HCT116 (cell line): ENCODE measurements at regions not wholly inside any gene's neighbourhood (a gene's known extent, or its start where the extent isn't known, plus 50 kb on each side); places are given as distances from the start of the nearest gene placed in this dataset.

ENCODE experiments used
- ATAC-seq: fragments of 200-7000 bp; cut with Tn5 transposase; 2 replicates; pipeline ENCODE4 v1.9.1; 2020; ENCODE audit warnings: mild to moderate bottlenecking, moderate library complexity
- BruUV-seq: library from RNA; stranded (reverse); fragments of 400-500 nt; replicated peaks from 2 replicates; lab custom pipeline; 2021; lab: Mats Ljungman, UMichigan
- CTCF ChIA-PET: fragments of 300-600 bp; sonication (Branson Sonifier 250); formaldehyde crosslinking; loops from one replicate; lab custom pipeline; 2021; ENCODE audit warnings: antibody characterized with exemption; lab: Charles Lee
- POLR2A ChIA-PET: fragments of 300-600, 350-600 bp; sonication (Branson Sonifier 250); formaldehyde crosslinking; loops from one replicate; lab custom pipeline; 2021; ENCODE audit warnings: antibody characterized with exemption; lab: Charles Lee
- RAD21 ChIA-PET, 2 experiments: fragments of 300-600 bp; sonication (Branson Sonifier 250); formaldehyde crosslinking; loops; one replicate each; lab custom pipeline; 2023; ENCODE audit warnings: low total read pairs in 2 of 2; ENCODE audit not compliant: uncharacterized antibody in 2 of 2, unreplicated experiment in 2 of 2, low non-redundant PET in 1 of 2; lab: Charles Lee
- DNase-seq: peaks from one replicate; pipeline ENCODE4 v3.0.0-alpha.2; 2010; ENCODE audit warnings: low read depth, low spot score
- H2AFZ ChIP-seq: fragments of 200-600 bp; shearing (Covaris generic), sonication (generic); 2 replicates; pipeline ENCODE4 v1.6.1; 2017; ENCODE audit warnings: low read depth, mixed run types, mixed read lengths, antibody characterized with exemption, low read length; ENCODE audit not compliant: poor library complexity, severe bottlenecking
- H3K27ac ChIP-seq: 2 replicates; pipeline ENCODE4 v1.5.1; 2012; ENCODE audit warnings: low read depth, low read length
- H3K27me3 ChIP-seq: fragments of 200-600 bp; sonication (generic); 2 replicates; pipeline ENCODE4 v1.6.1; 2016; ENCODE audit warnings: mixed run types, low read length, mixed read lengths; ENCODE audit not compliant: insufficient read depth
- H3K36me3 ChIP-seq, 2 experiments: fragments of 200-500 bp in 1 of 2; fragments of 200-600 bp in 1 of 2; sonication (Bioruptor generic) in 1 of 2; sonication (generic) in 1 of 2; 2 replicates each; pipeline versions ENCODE4 v1.5.1 to v1.6.1; 2014 to 2016; ENCODE audit warnings: low read length in 2 of 2, inconsistent platforms in 1 of 2, mixed read lengths in 1 of 2, mixed run types in 1 of 2; ENCODE audit not compliant: insufficient read depth in 2 of 2, control insufficient read depth in 1 of 2
- H3K4me1 ChIP-seq, 2 experiments: fragments of 200-600 bp in 1 of 2; sonication (generic) in 1 of 2; 2 replicates each; pipeline versions ENCODE4 v1.5.1 to v1.6.1; 2012 to 2017; ENCODE audit warnings: low read length in 2 of 2, inconsistent platforms in 1 of 2, mild to moderate bottlenecking in 1 of 2, mixed read lengths in 1 of 2, mixed run types in 1 of 2, moderate library complexity in 1 of 2; ENCODE audit not compliant: insufficient read depth in 2 of 2, control insufficient read depth in 1 of 2
- H3K4me2 ChIP-seq: fragments of 200-600 bp; sonication (generic); 2 replicates; pipeline ENCODE4 v1.6.1; 2017; ENCODE audit warnings: mixed run types, low read length, mixed read lengths
- H3K4me3 ChIP-seq, 2 experiments: fragments of 200-600 bp in 1 of 2; sonication (generic) in 1 of 2; replicated peaks in 1 of 2; 2 replicates each; pipeline ENCODE4 v1.5.1; 2011 to 2016; ENCODE audit warnings: low read length in 2 of 2, control low read depth in 1 of 2, low read depth in 1 of 2, mild to moderate bottlenecking in 1 of 2, mixed read lengths in 1 of 2, mixed run types in 1 of 2
- H3K79me2 ChIP-seq: fragments of 200-600 bp; sonication (generic); 2 replicates; pipeline ENCODE4 v1.6.1; 2017; ENCODE audit warnings: mild to moderate bottlenecking, mixed run types, low read length, moderate library complexity, mixed read lengths; ENCODE audit not compliant: insufficient read depth
- H3K9ac ChIP-seq: fragments of 200-600 bp; sonication (generic); 2 replicates; pipeline ENCODE4 v1.6.1; 2016; ENCODE audit warnings: low read length, mixed read lengths
- H3K9me2 ChIP-seq: fragments of 200-600 bp; sonication (generic), shearing (Covaris generic); 2 replicates; pipeline ENCODE4 v1.6.1; 2017; ENCODE audit warnings: mixed run types, mild to moderate bottlenecking, moderate library complexity; ENCODE audit not compliant: insufficient read depth
- H3K9me3 ChIP-seq, 2 experiments: fragments of 200-500 bp in 1 of 2; fragments of 200-600 bp in 1 of 2; sonication (Bioruptor generic) in 1 of 2; sonication (generic) in 1 of 2; 2 replicates each; pipeline ENCODE4 v1.6.1; 2014 to 2017; ENCODE audit warnings: low read length in 2 of 2, mixed read lengths in 2 of 2, inconsistent platforms in 1 of 2, low read depth in 1 of 2, mild to moderate bottlenecking in 1 of 2, mixed run types in 1 of 2, moderate library complexity in 1 of 2; ENCODE audit not compliant: control insufficient read depth in 1 of 2, insufficient read depth in 1 of 2
- H4K20me1 ChIP-seq: fragments of 200-600 bp; sonication (generic), shearing (Covaris generic); 2 replicates; pipeline ENCODE4 v1.6.1; 2017; ENCODE audit warnings: mixed run types, mild to moderate bottlenecking, moderate library complexity; ENCODE audit not compliant: insufficient read depth
- ATF3 ChIP-seq: IDR thresholded peaks from 2 replicates; pipeline ENCODE4 v1.6.1; 2012
- CBX3 ChIP-seq: IDR thresholded peaks from 2 replicates; pipeline ENCODE4 v1.6.1; 2012; ENCODE audit warnings: low read depth
- CTCF ChIP-seq, 3 experiments: fragments of 200-600 bp in 1 of 3; sonication (generic) in 1 of 3; IDR thresholded peaks in 2 of 3; conservative IDR thresholded peaks in 1 of 3; 2 replicates each; pipeline ENCODE4 v1.5.1; 2012 to 2017; ENCODE audit warnings: low read depth in 2 of 3, low read length in 2 of 3, antibody characterized with exemption in 1 of 3, borderline replicate concordance in 1 of 3, control low read depth in 1 of 3, mild to moderate bottlenecking in 1 of 3, mixed read lengths in 1 of 3, mixed run types in 1 of 3, moderate library complexity in 1 of 3; ENCODE audit not compliant: insufficient read depth in 1 of 3
- EGR1 ChIP-seq: IDR thresholded peaks from 2 replicates; pipeline ENCODE4 v1.6.1; 2012; ENCODE audit warnings: low read depth
- ELF1 ChIP-seq: IDR thresholded peaks from 2 replicates; pipeline ENCODE4 v1.6.1; 2012; ENCODE audit warnings: low read depth, borderline replicate concordance
- POLR2AphosphoS5 ChIP-seq: IDR thresholded peaks from 2 replicates; pipeline ENCODE4 v1.6.1; 2011; ENCODE audit warnings: mild to moderate bottlenecking, low read depth, low read length, moderate library complexity
- RAD21 ChIP-seq: IDR thresholded peaks from 2 replicates; pipeline ENCODE4 v1.6.1; 2012; ENCODE audit warnings: low read depth, mild to moderate bottlenecking
- SIN3A ChIP-seq: IDR thresholded peaks from 2 replicates; pipeline ENCODE4 v1.6.1; 2012; ENCODE audit warnings: low read depth
- SP1 ChIP-seq: IDR thresholded peaks from 2 replicates; pipeline ENCODE4 v1.6.1; 2012; ENCODE audit warnings: low read depth
- TCF7L2 ChIP-seq: IDR thresholded peaks from 2 replicates; pipeline ENCODE4 v1.7.0; 2011; ENCODE audit warnings: borderline replicate concordance, inconsistent platforms; ENCODE audit not compliant: insufficient read depth, insufficient read length; ENCODE audit errors: extremely low read depth
- YY1 ChIP-seq: IDR thresholded peaks from 2 replicates; pipeline ENCODE4 v1.6.1; 2011; ENCODE audit warnings: low read length, low read depth, moderate library complexity, mild to moderate bottlenecking; ENCODE audit not compliant: insufficient replicate concordance; ENCODE audit errors: extremely low read depth
- ZFX ChIP-seq: fragments of 450-650 bp; IDR thresholded peaks from 2 replicates; pipeline ENCODE4 v1.6.1; 2017
- ZNF274 ChIP-seq: fragments of 200-500 bp; sonication (Bioruptor generic); IDR thresholded peaks from 2 replicates; pipeline ENCODE4 v1.6.1; 2014; ENCODE audit warnings: mild to moderate bottlenecking, low read depth, low read length, inconsistent platforms
- intact Hi-C: fragments of 100-400 bp; cut with micrococcal nuclease; formaldehyde crosslinking; loops from 2 replicates; pipeline ENCODE4 v1.10.0; 2022
- TF ChIP-seq, protein P1 (sequence below): IDR thresholded peaks from 2 replicates; pipeline ENCODE4 v1.6.1; 2012; ENCODE audit warnings: low read depth
- TF ChIP-seq, protein P2 (sequence below): IDR thresholded peaks from 2 replicates; pipeline ENCODE4 v1.6.1; 2012
- TF ChIP-seq, protein P3 (sequence below): IDR thresholded peaks from 2 replicates; pipeline ENCODE4 v1.6.1; 2011; ENCODE audit warnings: mild to moderate bottlenecking, low read length, moderate library complexity; ENCODE audit not compliant: insufficient replicate concordance; ENCODE audit errors: extremely low read depth

GRCh38 chr4:141329174-141329569, 108.5 kb downstream of the ZNF330 start:
- no peaks in the 10 kb centered on the region for H3K36me3 ChIP-seq
- ATAC-seq = no peak
- H3K4me2 ChIP-seq = no peak overlapping the region
- H3K9me3 ChIP-seq = no peaks in the 10 kb centered on the region
- H3K4me1 ChIP-seq = no peaks in the 10 kb centered on the region
- DNase-seq = no peak
- no peak overlapping the region for H3K9ac ChIP-seq
- H3K27me3 ChIP-seq = no peaks in the 10 kb centered on the region
- no peak overlapping the region for H3K4me3 ChIP-seq
- no peaks in the 10 kb centered on the region for H3K79me2 ChIP-seq
- no peaks in the 10 kb centered on the region for H3K9me2 ChIP-seq
- TF ChIP-seq CTCF (IDR thresholded peaks at IDR 0.05 in 2 of 3, conservative IDR thresholded peaks at IDR 0.05 in 1 of 3; ENCODE audit: borderline replicate concordance in 1 of 3, insufficient read depth in 1 of 3, low read depth in 2 of 3, low read length in 2 of 3) = no peak
- no peak for TF ChIP-seq SIN3A
- no peak for TF ChIP-seq ELF1
- TF ChIP-seq, protein P1, sequence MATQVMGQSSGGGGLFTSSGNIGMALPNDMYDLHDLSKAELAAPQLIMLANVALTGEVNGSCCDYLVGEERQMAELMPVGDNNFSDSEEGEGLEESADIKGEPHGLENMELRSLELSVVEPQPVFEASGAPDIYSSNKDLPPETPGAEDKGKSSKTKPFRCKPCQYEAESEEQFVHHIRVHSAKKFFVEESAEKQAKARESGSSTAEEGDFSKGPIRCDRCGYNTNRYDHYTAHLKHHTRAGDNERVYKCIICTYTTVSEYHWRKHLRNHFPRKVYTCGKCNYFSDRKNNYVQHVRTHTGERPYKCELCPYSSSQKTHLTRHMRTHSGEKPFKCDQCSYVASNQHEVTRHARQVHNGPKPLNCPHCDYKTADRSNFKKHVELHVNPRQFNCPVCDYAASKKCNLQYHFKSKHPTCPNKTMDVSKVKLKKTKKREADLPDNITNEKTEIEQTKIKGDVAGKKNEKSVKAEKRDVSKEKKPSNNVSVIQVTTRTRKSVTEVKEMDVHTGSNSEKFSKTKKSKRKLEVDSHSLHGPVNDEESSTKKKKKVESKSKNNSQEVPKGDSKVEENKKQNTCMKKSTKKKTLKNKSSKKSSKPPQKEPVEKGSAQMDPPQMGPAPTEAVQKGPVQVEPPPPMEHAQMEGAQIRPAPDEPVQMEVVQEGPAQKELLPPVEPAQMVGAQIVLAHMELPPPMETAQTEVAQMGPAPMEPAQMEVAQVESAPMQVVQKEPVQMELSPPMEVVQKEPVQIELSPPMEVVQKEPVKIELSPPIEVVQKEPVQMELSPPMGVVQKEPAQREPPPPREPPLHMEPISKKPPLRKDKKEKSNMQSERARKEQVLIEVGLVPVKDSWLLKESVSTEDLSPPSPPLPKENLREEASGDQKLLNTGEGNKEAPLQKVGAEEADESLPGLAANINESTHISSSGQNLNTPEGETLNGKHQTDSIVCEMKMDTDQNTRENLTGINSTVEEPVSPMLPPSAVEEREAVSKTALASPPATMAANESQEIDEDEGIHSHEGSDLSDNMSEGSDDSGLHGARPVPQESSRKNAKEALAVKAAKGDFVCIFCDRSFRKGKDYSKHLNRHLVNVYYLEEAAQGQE = no peak
- TF ChIP-seq, protein P2, sequence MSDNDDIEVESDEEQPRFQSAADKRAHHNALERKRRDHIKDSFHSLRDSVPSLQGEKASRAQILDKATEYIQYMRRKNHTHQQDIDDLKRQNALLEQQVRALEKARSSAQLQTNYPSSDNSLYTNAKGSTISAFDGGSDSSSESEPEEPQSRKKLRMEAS = no peak
- no peak for TF ChIP-seq YY1
- TF ChIP-seq, protein P3, sequence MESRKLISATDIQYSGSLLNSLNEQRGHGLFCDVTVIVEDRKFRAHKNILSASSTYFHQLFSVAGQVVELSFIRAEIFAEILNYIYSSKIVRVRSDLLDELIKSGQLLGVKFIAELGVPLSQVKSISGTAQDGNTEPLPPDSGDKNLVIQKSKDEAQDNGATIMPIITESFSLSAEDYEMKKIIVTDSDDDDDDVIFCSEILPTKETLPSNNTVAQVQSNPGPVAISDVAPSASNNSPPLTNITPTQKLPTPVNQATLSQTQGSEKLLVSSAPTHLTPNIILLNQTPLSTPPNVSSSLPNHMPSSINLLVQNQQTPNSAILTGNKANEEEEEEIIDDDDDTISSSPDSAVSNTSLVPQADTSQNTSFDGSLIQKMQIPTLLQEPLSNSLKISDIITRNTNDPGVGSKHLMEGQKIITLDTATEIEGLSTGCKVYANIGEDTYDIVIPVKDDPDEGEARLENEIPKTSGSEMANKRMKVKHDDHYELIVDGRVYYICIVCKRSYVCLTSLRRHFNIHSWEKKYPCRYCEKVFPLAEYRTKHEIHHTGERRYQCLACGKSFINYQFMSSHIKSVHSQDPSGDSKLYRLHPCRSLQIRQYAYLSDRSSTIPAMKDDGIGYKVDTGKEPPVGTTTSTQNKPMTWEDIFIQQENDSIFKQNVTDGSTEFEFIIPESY = no peak
- no peak for TF ChIP-seq TCF7L2
- TF ChIP-seq ZFX = no peak
- TF ChIP-seq RAD21 = no peak
- no peak for TF ChIP-seq ZNF274
- TF ChIP-seq ATF3 = no peak
- TF ChIP-seq CBX3 = no peak
- no peak for TF ChIP-seq SP1
- TF ChIP-seq EGR1 = no peak
- TF ChIP-seq POLR2AphosphoS5 = no peak
- ChIA-PET CTCF (interaction anchor here (0.9 kb wide), 1 partner anchor 17 kb away, joined by 3 read pairs; no protein-coding TSS in a partner anchor), POLR2A (no interaction called here), RAD21 (no interaction called here)
- intact Hi-C loops = no loop called here
- H2AFZ ChIP-seq = no peak overlapping the region
- BruUV-seq = no TSS peak
- H4K20me1 ChIP-seq = no peaks in the 10 kb centered on the region
- no peak overlapping the region for H3K27ac ChIP-seq
